Esophagus squamous epithelium (tissue), 4 donors: ENCODE measurements at regions not wholly inside any gene's neighbourhood (a gene's known extent, or its start where the extent isn't known, plus 50 kb on each side); places are given as distances from the start of the nearest gene placed in this dataset.

Experiments used
- POLR2A ChIP-seq, 4 donors: fragments of 450-650 bp; IDR thresholded peaks; one replicate each; pipeline ENCODE4 v1.6.1; 2017; ENCODE audit warnings: antibody characterized with exemption in 4 of 4, mild to moderate bottlenecking in 4 of 4, moderate library complexity in 3 of 4
- TF ChIP-seq, protein P1 (sequence below), 6 experiments: fragments of 450-650 bp in 4 of 6; fragments of 200-600 bp in 2 of 6; sonication (generic) in 2 of 6; IDR thresholded peaks; one replicate each; pipeline ENCODE4 v1.5.1; 2016 to 2019; ENCODE audit warnings: antibody characterized with exemption in 6 of 6, mild to moderate bottlenecking in 4 of 6, moderate library complexity in 4 of 6

- TF ChIP-seq POLR2A (IDR thresholded peaks at IDR 0.05) = no peak
- TF ChIP-seq, protein P1, sequence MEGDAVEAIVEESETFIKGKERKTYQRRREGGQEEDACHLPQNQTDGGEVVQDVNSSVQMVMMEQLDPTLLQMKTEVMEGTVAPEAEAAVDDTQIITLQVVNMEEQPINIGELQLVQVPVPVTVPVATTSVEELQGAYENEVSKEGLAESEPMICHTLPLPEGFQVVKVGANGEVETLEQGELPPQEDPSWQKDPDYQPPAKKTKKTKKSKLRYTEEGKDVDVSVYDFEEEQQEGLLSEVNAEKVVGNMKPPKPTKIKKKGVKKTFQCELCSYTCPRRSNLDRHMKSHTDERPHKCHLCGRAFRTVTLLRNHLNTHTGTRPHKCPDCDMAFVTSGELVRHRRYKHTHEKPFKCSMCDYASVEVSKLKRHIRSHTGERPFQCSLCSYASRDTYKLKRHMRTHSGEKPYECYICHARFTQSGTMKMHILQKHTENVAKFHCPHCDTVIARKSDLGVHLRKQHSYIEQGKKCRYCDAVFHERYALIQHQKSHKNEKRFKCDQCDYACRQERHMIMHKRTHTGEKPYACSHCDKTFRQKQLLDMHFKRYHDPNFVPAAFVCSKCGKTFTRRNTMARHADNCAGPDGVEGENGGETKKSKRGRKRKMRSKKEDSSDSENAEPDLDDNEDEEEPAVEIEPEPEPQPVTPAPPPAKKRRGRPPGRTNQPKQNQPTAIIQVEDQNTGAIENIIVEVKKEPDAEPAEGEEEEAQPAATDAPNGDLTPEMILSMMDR (IDR thresholded peaks at IDR 0.05) = no peak
Observed at GRCh38 chr6:94645191-94645590, 932.1 kb upstream of the MANEA start.
